GM20000 (cell line): ENCODE measurements at regions not wholly inside any gene's neighbourhood (a gene's known extent, or its start where the extent isn't known, plus 50 kb on each side); places are given as distances from the start of the nearest gene placed in this dataset.

Experiments used
- DNase-seq: peaks from one replicate; pipeline ENCODE4 v3.0.0; 2012; ENCODE audit warnings: low spot score
- CTCF ChIP-seq: IDR thresholded peaks from 2 replicates; pipeline ENCODE4 v1.5.1; 2012; ENCODE audit warnings: mild to moderate bottlenecking, control low read depth; ENCODE audit errors: extremely low read depth, missing control alignments

- TF ChIP-seq CTCF: no peak
- no peak for DNase-seq
Measured at GRCh38 chr9:88326936-88327335, 61.3 kb upstream of the SPIN1 start.

GRCh38 chr9:88326015-88326414 is 62.2 kb upstream of the SPIN1 start:
- no peak for TF ChIP-seq CTCF
- DNase-seq: no peak

GRCh38 chr9:88322906-88323566 is 65.2 kb upstream of the SPIN1 start:
- no peak for DNase-seq

GRCh38 chr9:88321764-88322163 is 66.5 kb upstream of the SPIN1 start:
- DNase-seq: no peak
- TF ChIP-seq CTCF: no peak

More at GRCh38 chr9:88322906-88323566, 65.2 kb upstream of the SPIN1 start:
- no peak for TF ChIP-seq CTCF

- no peak for DNase-seq
- TF ChIP-seq CTCF: no peak
Measured at GRCh38 chr9:88320748-88321415, 67.4 kb upstream of the SPIN1 start.

- no peak for DNase-seq
Measured at GRCh38 chr9:88319936-88320747, 68.1 kb upstream of the SPIN1 start.

More at GRCh38 chr9:88319936-88320747, 68.1 kb upstream of the SPIN1 start:
- TF ChIP-seq CTCF: no peak
